Osteoblast (primary cell): ENCODE measurements at regions not wholly inside any gene's neighbourhood (a gene's known extent, or its start where the extent isn't known, plus 50 kb on each side); places are given as distances from the start of the nearest gene placed in this dataset.

Experiments used
- DNase-seq: peaks from one replicate; pipeline ENCODE4 v3.0.0; 2011; ENCODE audit warnings: low spot score, mixed read lengths; ENCODE audit not compliant: insufficient read length; ENCODE audit errors: missing footprints
- H2AFZ ChIP-seq: 2 replicates; pipeline ENCODE4 v1.6.0; 2011; ENCODE audit warnings: mild to moderate bottlenecking, low read length
- H3K27ac ChIP-seq: 2 replicates; pipeline ENCODE4 v1.5.1; 2011; ENCODE audit warnings: mild to moderate bottlenecking, low read depth, low read length, moderate library complexity
- H3K27me3 ChIP-seq: 2 replicates; pipeline ENCODE4 v1.6.0; 2012; ENCODE audit warnings: mild to moderate bottlenecking, control low read depth, inconsistent platforms, low read length, moderate library complexity; ENCODE audit not compliant: insufficient read depth
- H3K36me3 ChIP-seq: 2 replicates; pipeline ENCODE4 v1.5.1; 2011; ENCODE audit warnings: mild to moderate bottlenecking, low read length, control low read depth, moderate library complexity; ENCODE audit not compliant: insufficient read depth
- H3K4me1 ChIP-seq: 2 replicates; pipeline ENCODE4 v1.5.1; 2011; ENCODE audit warnings: mild to moderate bottlenecking, low read length, control low read depth, moderate library complexity; ENCODE audit not compliant: insufficient read depth
- H3K4me2 ChIP-seq: 2 replicates; pipeline ENCODE4 v1.6.0; 2011; ENCODE audit warnings: mild to moderate bottlenecking, low read length; ENCODE audit not compliant: insufficient read depth
- H3K4me3 ChIP-seq: fragments of 200-600 bp; sonication (generic); 3 replicates; pipeline ENCODE4 v1.5.1; 2012; ENCODE audit warnings: mild to moderate bottlenecking, low read length, inconsistent platforms; ENCODE audit not compliant: insufficient read depth
- H3K79me2 ChIP-seq: 2 replicates; pipeline ENCODE4 v1.6.0; 2012; ENCODE audit warnings: mild to moderate bottlenecking, low read length, control low read depth, inconsistent platforms; ENCODE audit not compliant: insufficient read depth
- H3K9me3 ChIP-seq: 2 replicates; pipeline ENCODE4 v1.5.1; 2011; ENCODE audit warnings: low read depth, low read length, control low read depth
- H4K20me1 ChIP-seq: 2 replicates; pipeline ENCODE4 v1.6.0; 2012; ENCODE audit warnings: mild to moderate bottlenecking, low read length, control low read depth; ENCODE audit not compliant: insufficient read depth
- TF ChIP-seq, protein P1 (sequence below): IDR thresholded peaks from 2 replicates; pipeline ENCODE4 v1.5.1; 2011; ENCODE audit warnings: mild to moderate bottlenecking, low read depth, low read length, moderate library complexity; ENCODE audit errors: extremely low read depth

DNA sequence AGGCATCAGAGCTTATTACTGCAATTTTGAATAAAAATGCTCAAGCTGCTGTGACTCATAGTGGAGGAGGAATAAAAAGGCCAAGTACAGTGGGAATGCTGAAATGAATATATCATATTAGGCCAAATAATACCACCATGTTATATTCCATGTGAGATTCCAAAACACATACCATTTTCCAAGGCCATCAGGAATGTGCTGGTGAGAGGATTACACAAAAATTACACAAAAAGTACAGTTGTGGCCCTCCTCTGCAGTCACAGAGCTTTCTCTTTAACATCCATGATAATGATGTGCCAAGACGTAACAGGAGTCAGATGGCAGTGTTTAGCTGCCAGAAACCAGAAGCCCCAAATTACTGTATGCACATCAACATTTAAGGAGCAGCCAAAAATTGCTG is 153.5 kb downstream of the PCDH18 start:
- no peaks in the 10 kb centered on the region for H4K20me1 ChIP-seq
- H3K27ac ChIP-seq = no peak overlapping the region
- H3K4me3 ChIP-seq = no peak overlapping the region
- H3K4me2 ChIP-seq = no peak overlapping the region
- TF ChIP-seq, protein P1, sequence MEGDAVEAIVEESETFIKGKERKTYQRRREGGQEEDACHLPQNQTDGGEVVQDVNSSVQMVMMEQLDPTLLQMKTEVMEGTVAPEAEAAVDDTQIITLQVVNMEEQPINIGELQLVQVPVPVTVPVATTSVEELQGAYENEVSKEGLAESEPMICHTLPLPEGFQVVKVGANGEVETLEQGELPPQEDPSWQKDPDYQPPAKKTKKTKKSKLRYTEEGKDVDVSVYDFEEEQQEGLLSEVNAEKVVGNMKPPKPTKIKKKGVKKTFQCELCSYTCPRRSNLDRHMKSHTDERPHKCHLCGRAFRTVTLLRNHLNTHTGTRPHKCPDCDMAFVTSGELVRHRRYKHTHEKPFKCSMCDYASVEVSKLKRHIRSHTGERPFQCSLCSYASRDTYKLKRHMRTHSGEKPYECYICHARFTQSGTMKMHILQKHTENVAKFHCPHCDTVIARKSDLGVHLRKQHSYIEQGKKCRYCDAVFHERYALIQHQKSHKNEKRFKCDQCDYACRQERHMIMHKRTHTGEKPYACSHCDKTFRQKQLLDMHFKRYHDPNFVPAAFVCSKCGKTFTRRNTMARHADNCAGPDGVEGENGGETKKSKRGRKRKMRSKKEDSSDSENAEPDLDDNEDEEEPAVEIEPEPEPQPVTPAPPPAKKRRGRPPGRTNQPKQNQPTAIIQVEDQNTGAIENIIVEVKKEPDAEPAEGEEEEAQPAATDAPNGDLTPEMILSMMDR = no peak
- H3K36me3 ChIP-seq = no peaks in the 10 kb centered on the region
- peaks cover 24% of the 10 kb centered on the region for H3K4me1 ChIP-seq
- H3K79me2 ChIP-seq = no peaks in the 10 kb centered on the region
- DNase-seq = no peak
- no peaks in the 10 kb centered on the region for H3K9me3 ChIP-seq
- no peaks in the 10 kb centered on the region for H3K27me3 ChIP-seq
- H2AFZ ChIP-seq = peak overlapping the region; percentile 19

DNA sequence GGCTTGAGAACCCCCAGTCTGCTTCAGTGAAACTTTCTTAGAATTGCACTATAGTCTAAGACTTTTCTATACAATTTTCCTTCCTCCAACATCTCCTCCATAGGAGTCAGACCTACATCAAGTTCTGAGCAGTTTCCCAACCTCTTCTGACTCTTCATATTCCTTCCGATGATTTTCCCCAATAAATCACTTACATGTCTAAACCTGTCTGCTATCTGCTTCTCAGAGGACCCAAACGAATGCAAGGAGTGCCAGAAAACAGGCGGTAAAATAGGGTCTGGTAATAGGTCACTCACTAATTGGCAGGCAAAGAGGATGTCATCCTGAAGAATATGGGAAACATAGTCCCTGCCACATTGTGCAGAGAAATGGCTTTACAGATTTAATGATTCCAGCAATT is 153.9 kb downstream of the PCDH18 start:
- no peak for DNase-seq
- no peaks in the 10 kb centered on the region for H3K36me3 ChIP-seq
- no peaks in the 10 kb centered on the region for H3K79me2 ChIP-seq
- H3K27ac ChIP-seq = no peak overlapping the region
- TF ChIP-seq, protein P1 = no peak
- H3K9me3 ChIP-seq = no peaks in the 10 kb centered on the region
- H3K4me2 ChIP-seq = no peak overlapping the region
- peaks cover 28% of the 10 kb centered on the region for H3K4me1 ChIP-seq
- no peak overlapping the region for H2AFZ ChIP-seq
- no peak overlapping the region for H3K4me3 ChIP-seq
- no peaks in the 10 kb centered on the region for H4K20me1 ChIP-seq
- no peaks in the 10 kb centered on the region for H3K27me3 ChIP-seq

DNA sequence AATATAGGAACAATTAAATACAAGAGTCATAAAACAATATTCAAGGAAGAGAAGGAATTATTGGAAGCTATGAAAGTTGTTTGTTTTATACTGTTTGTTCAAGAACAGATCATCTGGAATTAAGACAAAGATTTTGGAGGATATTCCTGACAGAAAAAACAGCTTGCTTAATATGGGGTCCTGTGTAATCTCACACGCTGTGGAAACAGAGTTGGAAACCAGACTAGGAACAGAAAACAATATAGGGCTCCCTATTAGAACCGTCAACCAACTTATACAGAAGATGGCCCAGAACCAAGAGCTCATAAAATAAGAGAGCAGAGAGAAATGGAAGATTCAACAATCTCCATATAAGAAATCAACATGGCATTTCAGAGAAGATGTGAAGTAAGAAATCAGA is 156.0 kb downstream of the PCDH18 start:
- peaks cover 29% of the 10 kb centered on the region for H3K4me1 ChIP-seq
- H3K79me2 ChIP-seq = no peaks in the 10 kb centered on the region
- DNase-seq = no peak
- no peaks in the 10 kb centered on the region for H4K20me1 ChIP-seq
- no peaks in the 10 kb centered on the region for H3K27me3 ChIP-seq
- no peak overlapping the region for H3K4me2 ChIP-seq
- TF ChIP-seq, protein P1 = no peak
- no peak overlapping the region for H3K4me3 ChIP-seq
- peak overlapping the region; percentile 16 for H2AFZ ChIP-seq
- no peak overlapping the region for H3K27ac ChIP-seq
- no peaks in the 10 kb centered on the region for H3K36me3 ChIP-seq
- H3K9me3 ChIP-seq = no peaks in the 10 kb centered on the region

DNA sequence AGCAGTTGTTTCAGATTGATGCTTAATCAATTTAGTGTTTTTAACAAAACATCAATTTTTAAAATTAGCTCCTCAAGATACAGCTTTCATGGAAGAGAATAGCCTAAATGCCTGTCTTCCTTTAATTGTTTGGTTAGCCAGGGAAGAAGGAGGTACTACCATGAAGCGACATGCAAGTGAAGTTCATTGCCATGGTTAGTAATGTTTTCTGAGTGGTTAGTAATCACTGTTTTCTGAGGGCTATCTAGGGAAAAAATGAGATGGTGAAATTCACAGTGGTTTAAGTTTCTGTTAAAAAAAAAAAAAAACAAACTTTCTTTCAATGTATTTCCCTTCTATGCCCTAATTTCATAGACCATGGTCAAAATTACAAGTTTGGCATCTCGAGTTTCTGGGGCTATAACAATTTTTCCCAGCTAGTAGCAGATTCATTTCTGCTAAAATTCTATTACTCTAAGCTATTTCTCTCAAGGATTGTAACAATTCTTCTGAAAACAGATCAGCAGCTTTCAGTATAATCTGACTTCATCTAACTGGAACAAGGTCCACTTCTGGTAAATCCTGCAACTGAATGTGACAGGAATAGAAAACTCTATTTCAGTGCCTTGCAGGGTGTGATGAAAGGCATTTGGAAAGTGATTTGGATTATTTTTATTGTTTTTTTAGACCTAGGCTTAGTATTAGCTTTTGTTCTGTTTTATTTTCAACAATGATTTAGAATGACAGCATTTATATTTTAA is 157.0 kb downstream of the PCDH18 start:
- Histone ChIP-seq H3K27me3 (no peaks in the 10 kb centered on the region), H3K4me3 (no peak overlapping the region), H4K20me1 (no peaks in the 10 kb centered on the region), H3K4me2 (peak overlapping the region; percentile 40), H3K27ac (peak overlapping the region; percentile 66), H3K9me3 (no peaks in the 10 kb centered on the region), H3K4me1 (peaks cover 34% of the 10 kb centered on the region), H2AFZ (no peak overlapping the region), H3K36me3 (no peaks in the 10 kb centered on the region), H3K79me2 (no peaks in the 10 kb centered on the region)
- TF ChIP-seq, protein P1 = no peak
- DNase-seq = peak; percentile 83
